Smooth muscle cell (in vitro differentiated cells): ENCODE measurements at regions not wholly inside any gene's neighbourhood (a gene's known extent, or its start where the extent isn't known, plus 50 kb on each side); places are given as distances from the start of the nearest gene placed in this dataset.

Source experiments
- DNase-seq: peaks from one replicate; lab custom pipeline; 2025; ENCODE audit not compliant: unreplicated experiment; lab: John Stamatoyannopoulos, UW
- H2AFZ ChIP-seq: fragments of 200-600 bp; sonication (generic); 2 replicates; pipeline ENCODE4 v1.6.0; 2016; ENCODE audit warnings: antibody characterized with exemption, low read depth, mild to moderate bottlenecking
- H3F3A ChIP-seq: fragments of 200-600 bp; sonication (generic); 2 replicates; pipeline ENCODE4 v1.6.0; 2017; ENCODE audit warnings: antibody characterized with exemption, low read depth
- H3K27ac ChIP-seq: fragments of 200-600 bp; sonication (generic); 2 replicates; pipeline ENCODE4 v1.5.1; 2016; ENCODE audit warnings: low read depth, mild to moderate bottlenecking
- H3K27me3 ChIP-seq: fragments of 200-600 bp; sonication (generic); 2 replicates; pipeline ENCODE4 v1.6.1; 2016; ENCODE audit warnings: low read depth, mild to moderate bottlenecking
- H3K36me3 ChIP-seq: fragments of 200-600 bp; sonication (generic); 2 replicates; pipeline ENCODE4 v1.5.1; 2016; ENCODE audit warnings: low read depth
- H3K4me1 ChIP-seq: fragments of 200-600 bp; sonication (generic); 2 replicates; pipeline ENCODE4 v1.5.1; 2016; ENCODE audit warnings: low read depth
- H3K4me2 ChIP-seq: fragments of 200-600 bp; sonication (generic); 2 replicates; pipeline ENCODE4 v1.6.0; 2016; ENCODE audit warnings: mild to moderate bottlenecking
- H3K4me3 ChIP-seq: fragments of 200-600 bp; sonication (generic); 2 replicates; pipeline ENCODE4 v1.5.1; 2016; ENCODE audit warnings: mild to moderate bottlenecking
- H3K79me2 ChIP-seq: fragments of 200-600 bp; sonication (generic); 2 replicates; pipeline ENCODE4 v1.6.0; 2016; ENCODE audit warnings: low read depth, mild to moderate bottlenecking
- H3K9ac ChIP-seq: fragments of 200-600 bp; sonication (generic); 2 replicates; pipeline ENCODE4 v1.6.0; 2016; ENCODE audit warnings: low read depth
- H3K9me3 ChIP-seq: fragments of 200-600 bp; sonication (generic); replicated peaks from 2 replicates; pipeline ENCODE4 v1.5.1; 2016; ENCODE audit warnings: low read depth
- H4K20me1 ChIP-seq: fragments of 200-600 bp; sonication (generic); 2 replicates; pipeline ENCODE4 v1.6.0; 2016; ENCODE audit warnings: low read depth
- CTCF ChIP-seq: fragments of 200-600 bp; sonication (generic); IDR thresholded peaks from 2 replicates; pipeline ENCODE4 v1.5.1; 2017; ENCODE audit warnings: borderline replicate concordance, mild to moderate bottlenecking, antibody characterized with exemption; ENCODE audit not compliant: insufficient read depth, poor library complexity, severe bottlenecking
- WGBS: methylation state at CpG from one replicate; pipeline ENCODE4 v1.1.7; 2016; ENCODE audit warnings: low lambda C conversion rate; 5-methylcytosine and 5-hydroxymethylcytosine counted together

- no peaks in the 10 kb centered on the region for H3K36me3 ChIP-seq
- no peaks in the 10 kb centered on the region for H3K4me1 ChIP-seq
- H4K20me1 ChIP-seq: no peaks in the 10 kb centered on the region
- TF ChIP-seq CTCF: no peak
- no peak overlapping the region for H3K4me3 ChIP-seq
- WGBS: 86% methylated on average over 8 of the region's 8 CpGs
- H3K4me2 ChIP-seq: no peak overlapping the region
- H3K27ac ChIP-seq: no peak overlapping the region
- no peaks in the 10 kb centered on the region for H3K27me3 ChIP-seq
- H3K9ac ChIP-seq: no peak overlapping the region
- H3F3A ChIP-seq: no peaks in the 10 kb centered on the region
- H2AFZ ChIP-seq: no peak overlapping the region
- no peak for DNase-seq
- no peaks in the 10 kb centered on the region for H3K9me3 ChIP-seq
- no peaks in the 10 kb centered on the region for H3K79me2 ChIP-seq
Observed at GRCh38 chr5:51095486-51095885, 287.8 kb upstream of the ISL1 start.

- no peak overlapping the region for H3K4me3 ChIP-seq
- H3K4me1 ChIP-seq: no peaks in the 10 kb centered on the region
- H3K9ac ChIP-seq: no peak overlapping the region
- no peaks in the 10 kb centered on the region for H4K20me1 ChIP-seq
- H3K4me2 ChIP-seq: no peak overlapping the region
- H3K27me3 ChIP-seq: no peaks in the 10 kb centered on the region
- DNase-seq: no peak
- no peaks in the 10 kb centered on the region for H3K79me2 ChIP-seq
- no peaks in the 10 kb centered on the region for H3K9me3 ChIP-seq
- 91% methylated on average over 3 of the region's 3 CpGs for whole genome bisulfite sequencing
- no peaks in the 10 kb centered on the region for H3F3A ChIP-seq
- no peaks in the 10 kb centered on the region for H3K36me3 ChIP-seq
- no peak overlapping the region for H3K27ac ChIP-seq
- no peak overlapping the region for H2AFZ ChIP-seq
- TF ChIP-seq CTCF: no peak
Observed at GRCh38 chr5:51096859-51097258, 286.4 kb upstream of the ISL1 start.

GRCh38 chr5:51099173-51099853 is 283.9 kb upstream of the ISL1 start:
- H3K9me3 ChIP-seq: no peaks in the 10 kb centered on the region
- no peak overlapping the region for H2AFZ ChIP-seq
- no peak overlapping the region for H3K9ac ChIP-seq
- no peak overlapping the region for H3K4me2 ChIP-seq
- no peaks in the 10 kb centered on the region for H3F3A ChIP-seq
- 98% methylated on average over 6 of the region's 6 CpGs for WGBS
- H3K27me3 ChIP-seq: no peaks in the 10 kb centered on the region
- H4K20me1 ChIP-seq: no peaks in the 10 kb centered on the region
- DNase-seq: no peak
- H3K36me3 ChIP-seq: no peaks in the 10 kb centered on the region
- H3K79me2 ChIP-seq: no peaks in the 10 kb centered on the region
- no peak overlapping the region for H3K4me3 ChIP-seq
- H3K4me1 ChIP-seq: no peaks in the 10 kb centered on the region
- no peak overlapping the region for H3K27ac ChIP-seq
- no peak for TF ChIP-seq CTCF

- TF ChIP-seq CTCF: no peak
- Histone ChIP-seq H3F3A (no peaks in the 10 kb centered on the region), H3K4me2 (no peak overlapping the region), H3K27ac (no peak overlapping the region), H3K4me1 (no peaks in the 10 kb centered on the region), H2AFZ (no peak overlapping the region), H3K27me3 (no peaks in the 10 kb centered on the region), H4K20me1 (no peaks in the 10 kb centered on the region), H3K4me3 (no peak overlapping the region), H3K36me3 (no peaks in the 10 kb centered on the region), H3K79me2 (no peaks in the 10 kb centered on the region), H3K9ac (no peak overlapping the region), H3K9me3 (no peaks in the 10 kb centered on the region)
- DNase-seq: no peak
- 93% methylated on average over 2 of the region's 2 CpGs for WGBS
Observed at GRCh38 chr5:51104556-51104955, 278.7 kb upstream of the ISL1 start.
